SU-DHL-6 (cell line): ENCODE measurements at regions not wholly inside any gene's neighbourhood (a gene's known extent, or its start where the extent isn't known, plus 50 kb on each side); places are given as distances from the start of the nearest gene placed in this dataset.

Source experiments
- H2AFZ ChIP-seq: fragments of 200-600 bp; sonication (generic); 2 replicates; pipeline ENCODE4 v1.6.1; 2014; ENCODE audit warnings: low read depth, mild to moderate bottlenecking, moderate library complexity, mixed read lengths, antibody characterized with exemption, low read length; ENCODE audit not compliant: severe bottlenecking
- H3F3A ChIP-seq: fragments of 200-600 bp; shearing (Covaris generic); 2 replicates; pipeline ENCODE4 v1.6.0; 2016; ENCODE audit warnings: antibody characterized with exemption, mild to moderate bottlenecking; ENCODE audit not compliant: insufficient read depth
- H3K27ac ChIP-seq: fragments of 200-600 bp; sonication (generic); 2 replicates; pipeline ENCODE4 v1.5.1; 2016; ENCODE audit warnings: low read depth, mild to moderate bottlenecking, low read length, moderate library complexity, mixed read lengths
- H3K27me3 ChIP-seq: fragments of 200-600 bp; sonication (generic), shearing (Covaris generic); 2 replicates; pipeline ENCODE4 v1.6.0; 2014; ENCODE audit warnings: mild to moderate bottlenecking, low read length
- H3K36me3 ChIP-seq: fragments of 200-600 bp; sonication (generic); 2 replicates; pipeline ENCODE4 v1.6.1; 2014; ENCODE audit warnings: mild to moderate bottlenecking, low read length, mixed read lengths
- H3K4me2 ChIP-seq: fragments of 300-600, 200-600 bp; shearing (Covaris generic), sonication (generic); 2 replicates; pipeline ENCODE4 v1.6.0; 2014; ENCODE audit warnings: low read length, low read depth, mild to moderate bottlenecking; ENCODE audit not compliant: poor library complexity, severe bottlenecking
- H3K4me3 ChIP-seq: fragments of 200-600 bp; sonication (generic); 2 replicates; pipeline ENCODE4 v1.5.1; 2014; ENCODE audit warnings: antibody characterized with exemption, low read length, mild to moderate bottlenecking, mixed read lengths; ENCODE audit not compliant: insufficient read depth, poor library complexity, severe bottlenecking
- H3K79me2 ChIP-seq: fragments of 200-600 bp; sonication (generic); 2 replicates; pipeline ENCODE4 v1.6.1; 2014; ENCODE audit warnings: mild to moderate bottlenecking, low read length, moderate library complexity; ENCODE audit not compliant: insufficient read depth
- H3K9ac ChIP-seq: fragments of 200-600 bp; sonication (generic); 2 replicates; pipeline ENCODE4 v1.7.0; 2014; ENCODE audit warnings: mild to moderate bottlenecking, low read length
- H3K9me2 ChIP-seq: fragments of 200-600 bp; sonication (generic); replicated peaks from 2 replicates; pipeline ENCODE4 v1.6.1; 2014; ENCODE audit warnings: low read length; ENCODE audit not compliant: insufficient read depth
- H3K9me3 ChIP-seq: fragments of 200-600 bp; sonication (generic); 2 replicates; pipeline ENCODE4 v1.6.1; 2014; ENCODE audit warnings: low read length, mixed read lengths; ENCODE audit not compliant: insufficient read depth
- H4K20me1 ChIP-seq: fragments of 200-600 bp; sonication (generic); 2 replicates; pipeline ENCODE4 v1.6.1; 2014; ENCODE audit warnings: low read depth, mild to moderate bottlenecking, antibody characterized with exemption, low read length, moderate library complexity, mixed read lengths
- CTCF ChIP-seq: fragments of 200-600 bp; sonication (generic); IDR thresholded peaks from one replicate; pipeline ENCODE4 v1.5.1; 2017; ENCODE audit warnings: antibody characterized with exemption, mild to moderate bottlenecking, low read length, moderate library complexity; ENCODE audit not compliant: insufficient read depth, poor library complexity, severe bottlenecking
- EZH2phosphoT487 ChIP-seq: fragments of 200-600 bp; sonication (generic), shearing (Covaris generic); conservative IDR thresholded peaks from 2 replicates; pipeline ENCODE4 v1.6.1; 2018; ENCODE audit warnings: mild to moderate bottlenecking, antibody characterized with exemption, low read length, moderate library complexity, mixed read lengths

DNA sequence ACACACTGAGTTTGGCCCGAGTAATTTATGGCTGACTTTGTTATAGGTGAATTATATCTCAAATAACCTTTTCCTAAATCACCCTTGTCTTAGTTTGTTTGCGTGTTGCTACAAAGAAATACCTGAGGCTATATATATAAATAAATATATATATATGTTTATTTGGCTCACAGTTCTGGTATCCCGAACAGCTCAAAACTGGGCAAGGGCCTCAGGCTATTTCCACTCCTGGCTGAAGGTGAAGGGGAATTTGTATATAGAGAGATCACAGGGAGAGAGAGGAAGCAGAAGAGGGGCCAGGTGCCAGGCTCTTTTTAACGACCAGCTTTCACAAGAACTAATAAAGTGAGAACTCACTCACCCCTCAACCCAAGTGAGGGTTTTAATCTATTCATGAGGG lies 159.9 kb upstream of the STARD13 start:
- Histone ChIP-seq H3K27ac (no peak overlapping the region), H3K9ac (no peak overlapping the region)

GRCh38 chr13:33446821-33447725 lies 161.5 kb upstream of the STARD13 start:
- Histone ChIP-seq H3K4me2 (no peak overlapping the region), H2AFZ (no peak overlapping the region)
- no peak for TF ChIP-seq CTCF
- no peak for TF ChIP-seq EZH2phosphoT487

More for the DNA sequence above, 159.9 kb upstream of the STARD13 start:
- H3K4me3 ChIP-seq, result no peak overlapping the region
- no peaks in the 10 kb centered on the region for H3K27me3 ChIP-seq
- TF ChIP-seq CTCF (no peak), EZH2phosphoT487 (no peak)
- H2AFZ ChIP-seq, result no peak overlapping the region
- no peaks in the 10 kb centered on the region for H3K9me2 ChIP-seq
- H3K36me3 ChIP-seq, result no peaks in the 10 kb centered on the region
- H3F3A ChIP-seq, result no peaks in the 10 kb centered on the region
- H3K79me2 ChIP-seq, result no peaks in the 10 kb centered on the region
- no peak overlapping the region for H3K4me2 ChIP-seq
- H4K20me1 ChIP-seq, result no peaks in the 10 kb centered on the region
- no peaks in the 10 kb centered on the region for H3K9me3 ChIP-seq

DNA sequence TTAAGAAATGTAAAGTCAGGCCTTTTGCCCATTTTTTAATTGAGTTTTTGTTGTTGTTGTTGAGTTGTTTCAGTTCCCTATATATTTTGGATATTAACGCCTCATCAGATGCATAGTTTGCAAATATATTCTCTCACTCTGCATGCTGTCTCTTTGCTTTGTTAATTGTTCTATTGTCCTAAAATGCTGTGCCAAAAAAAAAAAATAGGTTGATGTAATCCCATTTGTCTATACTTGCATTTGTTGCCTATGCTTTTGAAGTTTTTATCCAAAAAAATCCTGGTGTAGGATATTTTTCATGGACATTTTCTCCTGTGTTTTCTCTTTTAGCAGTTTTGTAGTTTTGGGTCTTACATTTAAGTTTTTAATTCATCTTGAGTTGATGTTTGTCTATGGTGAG lies 163.3 kb upstream of the STARD13 start:
- H3K9ac ChIP-seq, result no peak overlapping the region
- no peak overlapping the region for H3K4me2 ChIP-seq
- no peaks in the 10 kb centered on the region for H3K36me3 ChIP-seq
- no peak overlapping the region for H3K4me3 ChIP-seq
- H3K9me3 ChIP-seq, result no peaks in the 10 kb centered on the region
- H3K79me2 ChIP-seq, result no peaks in the 10 kb centered on the region
- H3K9me2 ChIP-seq, result no peaks in the 10 kb centered on the region
- no peaks in the 10 kb centered on the region for H3K27me3 ChIP-seq
- no peaks in the 10 kb centered on the region for H4K20me1 ChIP-seq
- H3K27ac ChIP-seq, result no peak overlapping the region
- no peaks in the 10 kb centered on the region for H3F3A ChIP-seq
- H2AFZ ChIP-seq, result no peak overlapping the region
- TF ChIP-seq EZH2phosphoT487 (no peak), CTCF (no peak)

More at GRCh38 chr13:33446821-33447725, 161.5 kb upstream of the STARD13 start:
- H3K36me3 ChIP-seq, result no peaks in the 10 kb centered on the region
- H3K79me2 ChIP-seq, result no peaks in the 10 kb centered on the region
- no peaks in the 10 kb centered on the region for H4K20me1 ChIP-seq
- no peak overlapping the region for H3K4me3 ChIP-seq
- H3K27ac ChIP-seq, result no peak overlapping the region
- no peaks in the 10 kb centered on the region for H3K9me2 ChIP-seq
- H3K27me3 ChIP-seq, result no peaks in the 10 kb centered on the region
- no peaks in the 10 kb centered on the region for H3F3A ChIP-seq
- H3K9ac ChIP-seq, result no peak overlapping the region
- no peaks in the 10 kb centered on the region for H3K9me3 ChIP-seq
